HepG2 (cell line): ENCODE measurements at regions not wholly inside any gene's neighbourhood (a gene's known extent, or its start where the extent isn't known, plus 50 kb on each side); places are given as distances from the start of the nearest gene placed in this dataset.

ENCODE experiments used
- ATAC-seq: fragments of 200-7000 bp; cut with Tn5 transposase; 3 replicates; pipeline ENCODE4 v1.9.1; 2020; ENCODE audit warnings: mild to moderate bottlenecking, moderate library complexity
- BruUV-seq: library from RNA; stranded (reverse); fragments of 400-500 nt; replicated peaks from 2 replicates; lab custom pipeline; 2021; lab: Mats Ljungman, UMichigan
- CTCF ChIA-PET: fragments of 300-600 bp; formaldehyde crosslinking; extraction: SDS; loops from one replicate; lab custom pipeline; 2021; ENCODE audit warnings: low total read pairs, inconsistent platforms, low intra/inter-chr PET ratio; lab: Yijun Ruan, JAX
- POLR2A ChIA-PET: fragments of 350-600 bp; sonication (Branson Sonifier 250); formaldehyde crosslinking; loops from one replicate; lab custom pipeline; 2020; ENCODE audit warnings: antibody characterized with exemption, inconsistent platforms; lab: Yijun Ruan, JAX
- DNase-seq: peaks from one replicate; pipeline ENCODE4 v3.0.0-alpha.2; 2015; ENCODE audit warnings: low spot score
- FAIRE-seq: peaks from 3 replicates; lab custom pipeline; 2011; peaks lifted over from hg19 to GRCh38; lab: Jason Lieb, UNC
- H2AFZ ChIP-seq: one replicate; pipeline ENCODE4 v1.6.1; 2011; ENCODE audit warnings: low read length, inconsistent platforms
- H3K27ac ChIP-seq: fragments of 300-600 bp; 3 replicates; pipeline ENCODE4 v1.8.0; 2011; ENCODE audit warnings: mixed run types, mild to moderate bottlenecking, mixed read lengths, low read length, inconsistent platforms; ENCODE audit not compliant: insufficient read depth; ENCODE audit errors: extremely low read length
- H3K27me3 ChIP-seq, 2 experiments: fragments of 200-600 bp in 1 of 2; 2 replicates in 1 of 2; 3 replicates in 1 of 2; pipeline versions ENCODE4 v1.6.0 to v1.8.0; 2011; ENCODE audit warnings: low read length in 2 of 2, mild to moderate bottlenecking in 2 of 2, moderate library complexity in 2 of 2, inconsistent platforms in 1 of 2; ENCODE audit not compliant: insufficient read depth in 2 of 2, control insufficient read depth in 1 of 2
- H3K36me3 ChIP-seq, 2 experiments: fragments of 200-600 bp in 1 of 2; replicated peaks in 1 of 2; 2 replicates in 1 of 2; 3 replicates in 1 of 2; pipeline versions ENCODE4 v1.5.1 to v1.8.0; 2011; ENCODE audit warnings: low read length in 2 of 2, inconsistent platforms in 1 of 2; ENCODE audit not compliant: insufficient read depth in 2 of 2, control insufficient read depth in 1 of 2
- H3K4me1 ChIP-seq: 2 replicates; pipeline ENCODE4 v1.5.1; 2012; ENCODE audit warnings: low read length, inconsistent platforms; ENCODE audit not compliant: insufficient read depth
- H3K4me2 ChIP-seq: 2 replicates; pipeline ENCODE4 v1.6.0; 2011; ENCODE audit warnings: low read depth, low read length, inconsistent platforms
- H3K4me3 ChIP-seq, 3 experiments: fragments of 200-600 bp in 1 of 3; sonication (generic), shearing (Covaris generic) in 1 of 3; replicated peaks in 1 of 3; 2 replicates each; pipeline ENCODE4 v1.5.1; 2011 to 2016; ENCODE audit warnings: low read length in 3 of 3, inconsistent platforms in 2 of 3, low read depth in 2 of 3, mild to moderate bottlenecking in 2 of 3, control low read depth in 1 of 3, mixed read lengths in 1 of 3; ENCODE audit not compliant: insufficient read depth in 1 of 3
- H3K79me2 ChIP-seq: one replicate; pipeline ENCODE4 v1.6.1; 2011; ENCODE audit warnings: low read length, inconsistent platforms; ENCODE audit not compliant: insufficient read depth
- H3K9ac ChIP-seq: 2 replicates; pipeline ENCODE4 v1.6.0; 2011; ENCODE audit warnings: mild to moderate bottlenecking, low read depth, low read length, inconsistent platforms; ENCODE audit not compliant: insufficient read depth
- H3K9me3 ChIP-seq: 2 replicates; pipeline ENCODE4 v1.5.1; 2012; ENCODE audit warnings: mild to moderate bottlenecking, low read length
- H4K20me1 ChIP-seq: 2 replicates; pipeline ENCODE4 v1.6.0; 2011; ENCODE audit warnings: inconsistent platforms, mild to moderate bottlenecking, low read length, moderate library complexity; ENCODE audit not compliant: insufficient read depth
- ATF1 ChIP-seq: IDR thresholded peaks from 2 replicates; pipeline ENCODE4 v1.6.1; 2016; ENCODE audit warnings: mild to moderate bottlenecking, control low read depth
- BORCS8-MEF2B ChIP-seq: sonication (generic); formaldehyde crosslinking; IDR thresholded peaks from 2 replicates; pipeline ENCODE4 v1.8.0; 2022; ENCODE audit warnings: mild to moderate bottlenecking, missing genetic modification reagents
- DR1 ChIP-seq: sonication (generic); formaldehyde crosslinking; IDR thresholded peaks from 2 replicates; pipeline ENCODE4 v1.8.0; 2021; ENCODE audit warnings: mild to moderate bottlenecking, missing genetic modification reagents, inconsistent platforms
- FOXK2 ChIP-seq: fragments of 450-650 bp; IDR thresholded peaks from 2 replicates; pipeline ENCODE4 v1.6.1; 2016
- ZNF224 ChIP-seq: sonication (generic); formaldehyde crosslinking; IDR thresholded peaks from 2 replicates; pipeline ENCODE4 v1.5.0; 2020; ENCODE audit warnings: mild to moderate bottlenecking, missing genetic modification reagents
- ZNF30 ChIP-seq: sonication (generic); formaldehyde crosslinking; IDR thresholded peaks from 2 replicates; pipeline ENCODE4 v1.5.0; 2020; ENCODE audit warnings: mild to moderate bottlenecking, missing genetic modification reagents
- ZNF768 ChIP-seq: sonication (generic); formaldehyde crosslinking; IDR thresholded peaks from 2 replicates; pipeline ENCODE4 v1.4.0; 2020; ENCODE audit warnings: missing genetic modification reagents
- WGBS: methylation state at CpG from one replicate; pipeline ENCODE4 v1.1.6; 2017; ENCODE audit warnings: low lambda C conversion rate; 5-methylcytosine and 5-hydroxymethylcytosine counted together
- in situ Hi-C: cut with HindIII; loops from 2 replicates; pipeline ENCODE4 v1.10.0; 2017; ENCODE audit warnings: low pct_unique_long_range_greater_than_20kb; ENCODE audit not compliant: extremely low pct_ligation_motif_present
- intact Hi-C: fragments of 100-400 bp; cut with micrococcal nuclease; formaldehyde crosslinking; loops from one replicate; pipeline ENCODE4 v1.10.0; 2022; ENCODE audit not compliant: unreplicated experiment
- TF ChIP-seq, protein P1 (sequence below): IDR thresholded peaks from 2 replicates; pipeline ENCODE4 v1.6.1; 2016; ENCODE audit warnings: missing compliant biosample characterization, missing genetic modification reagents, borderline replicate concordance
- TF ChIP-seq, protein P2 (sequence below): sonication (generic); formaldehyde crosslinking; IDR thresholded peaks from 2 replicates; pipeline ENCODE4 v1.8.0; 2022; ENCODE audit warnings: mild to moderate bottlenecking, missing genetic modification reagents, moderate library complexity
- TF ChIP-seq, protein P3 (sequence below): sonication (generic); formaldehyde crosslinking; IDR thresholded peaks from 2 replicates; pipeline ENCODE4 v1.4.0; 2020; ENCODE audit warnings: missing genetic modification reagents
- TF ChIP-seq, protein P4 (sequence below): IDR thresholded peaks from 2 replicates; pipeline ENCODE4 v1.6.1; 2012; ENCODE audit warnings: low read length, improper control_type of control experiment
- TF ChIP-seq, protein P5 (sequence below): sonication (generic); formaldehyde crosslinking; conservative IDR thresholded peaks from 2 replicates; pipeline ENCODE4 v1.4.0; 2020; ENCODE audit warnings: missing genetic modification reagents

DNA sequence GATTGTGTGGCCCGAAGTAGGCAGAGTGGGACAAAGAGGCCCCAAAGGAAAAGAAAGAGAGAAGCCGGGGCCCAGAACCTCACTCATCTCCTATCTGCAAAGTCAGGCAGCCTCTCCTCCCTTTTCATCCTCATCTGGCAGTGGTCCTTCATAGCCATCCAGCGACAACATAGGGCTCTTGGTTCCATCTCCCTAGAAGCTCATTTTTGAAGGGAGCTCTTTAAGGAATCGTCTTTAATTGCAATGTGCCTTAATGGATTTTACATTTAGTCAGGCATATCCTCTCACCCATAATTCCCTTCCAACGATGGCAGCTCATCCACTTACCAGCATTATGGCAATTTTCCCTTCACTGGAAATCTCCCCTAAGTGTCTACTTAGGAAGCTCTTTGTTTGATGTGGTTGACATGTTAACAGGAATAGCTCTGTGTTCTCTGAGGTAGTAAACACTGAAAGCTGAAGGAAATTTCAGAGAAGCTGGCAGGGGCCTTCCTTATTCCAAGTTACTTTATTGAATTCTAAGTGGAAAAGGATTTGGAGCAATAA lies 780.6 kb downstream of the TSN start:
- POLR2A ChIA-PET: no interaction called here
- H3K79me2 ChIP-seq: no peaks in the 10 kb centered on the region
- no peak for ATAC-seq
- TF ChIP-seq, protein P1, sequence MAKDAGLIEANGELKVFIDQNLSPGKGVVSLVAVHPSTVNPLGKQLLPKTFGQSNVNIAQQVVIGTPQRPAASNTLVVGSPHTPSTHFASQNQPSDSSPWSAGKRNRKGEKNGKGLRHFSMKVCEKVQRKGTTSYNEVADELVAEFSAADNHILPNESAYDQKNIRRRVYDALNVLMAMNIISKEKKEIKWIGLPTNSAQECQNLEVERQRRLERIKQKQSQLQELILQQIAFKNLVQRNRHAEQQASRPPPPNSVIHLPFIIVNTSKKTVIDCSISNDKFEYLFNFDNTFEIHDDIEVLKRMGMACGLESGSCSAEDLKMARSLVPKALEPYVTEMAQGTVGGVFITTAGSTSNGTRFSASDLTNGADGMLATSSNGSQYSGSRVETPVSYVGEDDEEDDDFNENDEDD (CRISPR knock-in tag): no peak
- TF ChIP-seq, protein P2, sequence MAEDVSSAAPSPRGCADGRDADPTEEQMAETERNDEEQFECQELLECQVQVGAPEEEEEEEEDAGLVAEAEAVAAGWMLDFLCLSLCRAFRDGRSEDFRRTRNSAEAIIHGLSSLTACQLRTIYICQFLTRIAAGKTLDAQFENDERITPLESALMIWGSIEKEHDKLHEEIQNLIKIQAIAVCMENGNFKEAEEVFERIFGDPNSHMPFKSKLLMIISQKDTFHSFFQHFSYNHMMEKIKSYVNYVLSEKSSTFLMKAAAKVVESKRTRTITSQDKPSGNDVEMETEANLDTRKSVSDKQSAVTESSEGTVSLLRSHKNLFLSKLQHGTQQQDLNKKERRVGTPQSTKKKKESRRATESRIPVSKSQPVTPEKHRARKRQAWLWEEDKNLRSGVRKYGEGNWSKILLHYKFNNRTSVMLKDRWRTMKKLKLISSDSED: no peak
- TF ChIP-seq BORCS8-MEF2B: no peak
- TF ChIP-seq, protein P3, sequence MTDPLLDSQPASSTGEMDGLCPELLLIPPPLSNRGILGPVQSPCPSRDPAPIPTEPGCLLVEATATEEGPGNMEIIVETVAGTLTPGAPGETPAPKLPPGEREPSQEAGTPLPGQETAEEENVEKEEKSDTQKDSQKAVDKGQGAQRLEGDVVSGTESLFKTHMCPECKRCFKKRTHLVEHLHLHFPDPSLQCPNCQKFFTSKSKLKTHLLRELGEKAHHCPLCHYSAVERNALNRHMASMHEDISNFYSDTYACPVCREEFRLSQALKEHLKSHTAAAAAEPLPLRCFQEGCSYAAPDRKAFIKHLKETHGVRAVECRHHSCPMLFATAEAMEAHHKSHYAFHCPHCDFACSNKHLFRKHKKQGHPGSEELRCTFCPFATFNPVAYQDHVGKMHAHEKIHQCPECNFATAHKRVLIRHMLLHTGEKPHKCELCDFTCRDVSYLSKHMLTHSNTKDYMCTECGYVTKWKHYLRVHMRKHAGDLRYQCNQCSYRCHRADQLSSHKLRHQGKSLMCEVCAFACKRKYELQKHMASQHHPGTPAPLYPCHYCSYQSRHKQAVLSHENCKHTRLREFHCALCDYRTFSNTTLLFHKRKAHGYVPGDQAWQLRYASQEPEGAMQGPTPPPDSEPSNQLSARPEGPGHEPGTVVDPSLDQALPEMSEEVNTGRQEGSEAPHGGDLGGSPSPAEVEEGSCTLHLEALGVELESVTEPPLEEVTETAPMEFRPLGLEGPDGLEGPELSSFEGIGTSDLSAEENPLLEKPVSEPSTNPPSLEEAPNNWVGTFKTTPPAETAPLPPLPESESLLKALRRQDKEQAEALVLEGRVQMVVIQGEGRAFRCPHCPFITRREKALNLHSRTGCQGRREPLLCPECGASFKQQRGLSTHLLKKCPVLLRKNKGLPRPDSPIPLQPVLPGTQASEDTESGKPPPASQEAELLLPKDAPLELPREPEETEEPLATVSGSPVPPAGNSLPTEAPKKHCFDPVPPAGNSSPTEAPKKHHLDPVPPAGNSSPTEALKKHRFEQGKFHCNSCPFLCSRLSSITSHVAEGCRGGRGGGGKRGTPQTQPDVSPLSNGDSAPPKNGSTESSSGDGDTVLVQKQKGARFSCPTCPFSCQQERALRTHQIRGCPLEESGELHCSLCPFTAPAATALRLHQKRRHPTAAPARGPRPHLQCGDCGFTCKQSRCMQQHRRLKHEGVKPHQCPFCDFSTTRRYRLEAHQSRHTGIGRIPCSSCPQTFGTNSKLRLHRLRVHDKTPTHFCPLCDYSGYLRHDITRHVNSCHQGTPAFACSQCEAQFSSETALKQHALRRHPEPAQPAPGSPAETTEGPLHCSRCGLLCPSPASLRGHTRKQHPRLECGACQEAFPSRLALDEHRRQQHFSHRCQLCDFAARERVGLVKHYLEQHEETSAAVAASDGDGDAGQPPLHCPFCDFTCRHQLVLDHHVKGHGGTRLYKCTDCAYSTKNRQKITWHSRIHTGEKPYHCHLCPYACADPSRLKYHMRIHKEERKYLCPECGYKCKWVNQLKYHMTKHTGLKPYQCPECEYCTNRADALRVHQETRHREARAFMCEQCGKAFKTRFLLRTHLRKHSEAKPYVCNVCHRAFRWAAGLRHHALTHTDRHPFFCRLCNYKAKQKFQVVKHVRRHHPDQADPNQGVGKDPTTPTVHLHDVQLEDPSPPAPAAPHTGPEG (CRISPR knock-in tag): no peak
- no peak for TF ChIP-seq ZNF30 (CRISPR knock-in tag)
- TF ChIP-seq ZNF224 (CRISPR knock-in tag): no peak
- TF ChIP-seq, protein P4, sequence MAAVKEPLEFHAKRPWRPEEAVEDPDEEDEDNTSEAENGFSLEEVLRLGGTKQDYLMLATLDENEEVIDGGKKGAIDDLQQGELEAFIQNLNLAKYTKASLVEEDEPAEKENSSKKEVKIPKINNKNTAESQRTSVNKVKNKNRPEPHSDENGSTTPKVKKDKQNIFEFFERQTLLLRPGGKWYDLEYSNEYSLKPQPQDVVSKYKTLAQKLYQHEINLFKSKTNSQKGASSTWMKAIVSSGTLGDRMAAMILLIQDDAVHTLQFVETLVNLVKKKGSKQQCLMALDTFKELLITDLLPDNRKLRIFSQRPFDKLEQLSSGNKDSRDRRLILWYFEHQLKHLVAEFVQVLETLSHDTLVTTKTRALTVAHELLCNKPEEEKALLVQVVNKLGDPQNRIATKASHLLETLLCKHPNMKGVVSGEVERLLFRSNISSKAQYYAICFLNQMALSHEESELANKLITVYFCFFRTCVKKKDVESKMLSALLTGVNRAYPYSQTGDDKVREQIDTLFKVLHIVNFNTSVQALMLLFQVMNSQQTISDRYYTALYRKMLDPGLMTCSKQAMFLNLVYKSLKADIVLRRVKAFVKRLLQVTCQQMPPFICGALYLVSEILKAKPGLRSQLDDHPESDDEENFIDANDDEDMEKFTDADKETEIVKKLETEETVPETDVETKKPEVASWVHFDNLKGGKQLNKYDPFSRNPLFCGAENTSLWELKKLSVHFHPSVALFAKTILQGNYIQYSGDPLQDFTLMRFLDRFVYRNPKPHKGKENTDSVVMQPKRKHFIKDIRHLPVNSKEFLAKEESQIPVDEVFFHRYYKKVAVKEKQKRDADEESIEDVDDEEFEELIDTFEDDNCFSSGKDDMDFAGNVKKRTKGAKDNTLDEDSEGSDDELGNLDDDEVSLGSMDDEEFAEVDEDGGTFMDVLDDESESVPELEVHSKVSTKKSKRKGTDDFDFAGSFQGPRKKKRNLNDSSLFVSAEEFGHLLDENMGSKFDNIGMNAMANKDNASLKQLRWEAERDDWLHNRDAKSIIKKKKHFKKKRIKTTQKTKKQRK: no peak
- TF ChIP-seq, protein P5, sequence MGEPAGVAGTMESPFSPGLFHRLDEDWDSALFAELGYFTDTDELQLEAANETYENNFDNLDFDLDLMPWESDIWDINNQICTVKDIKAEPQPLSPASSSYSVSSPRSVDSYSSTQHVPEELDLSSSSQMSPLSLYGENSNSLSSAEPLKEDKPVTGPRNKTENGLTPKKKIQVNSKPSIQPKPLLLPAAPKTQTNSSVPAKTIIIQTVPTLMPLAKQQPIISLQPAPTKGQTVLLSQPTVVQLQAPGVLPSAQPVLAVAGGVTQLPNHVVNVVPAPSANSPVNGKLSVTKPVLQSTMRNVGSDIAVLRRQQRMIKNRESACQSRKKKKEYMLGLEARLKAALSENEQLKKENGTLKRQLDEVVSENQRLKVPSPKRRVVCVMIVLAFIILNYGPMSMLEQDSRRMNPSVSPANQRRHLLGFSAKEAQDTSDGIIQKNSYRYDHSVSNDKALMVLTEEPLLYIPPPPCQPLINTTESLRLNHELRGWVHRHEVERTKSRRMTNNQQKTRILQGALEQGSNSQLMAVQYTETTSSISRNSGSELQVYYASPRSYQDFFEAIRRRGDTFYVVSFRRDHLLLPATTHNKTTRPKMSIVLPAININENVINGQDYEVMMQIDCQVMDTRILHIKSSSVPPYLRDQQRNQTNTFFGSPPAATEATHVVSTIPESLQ (CRISPR knock-in tag): no peak
- no peak for TF ChIP-seq ZNF768 (CRISPR knock-in tag)
- no peak for TF ChIP-seq FOXK2
- TF ChIP-seq ATF1 (CRISPR knock-in tag): no peak
- TF ChIP-seq DR1 (CRISPR knock-in tag): no peak

More for the DNA sequence above, 780.6 kb downstream of the TSN start:
- BruUV-seq: no TSS peak
- in situ Hi-C loops (no loop called here), intact Hi-C loops (no loop called here)
- WGBS: 42% methylated on average over 5 of the region's 5 CpGs
- H4K20me1 ChIP-seq: no peaks in the 10 kb centered on the region
- CTCF ChIA-PET: no interaction called here
- H3K4me2 ChIP-seq: no peak overlapping the region
- no peak overlapping the region for H3K4me3 ChIP-seq
- DNase-seq (no peak), FAIRE-seq (no peak)
- H3K36me3 ChIP-seq: no peaks in the 10 kb centered on the region
- H3K4me1 ChIP-seq: no peaks in the 10 kb centered on the region
- no peak overlapping the region for H3K27ac ChIP-seq
- no peak overlapping the region for H2AFZ ChIP-seq
- H3K9me3 ChIP-seq: no peaks in the 10 kb centered on the region
- no peak overlapping the region for H3K9ac ChIP-seq
- H3K27me3 ChIP-seq: no peaks in the 10 kb centered on the region; a peak in 1 of 5 replicates
